ENCODE measurements at regions not wholly inside any gene's neighbourhood (a gene's known extent, or its start where the extent isn't known, plus 50 kb on each side); places are given as distances from the start of the nearest gene placed in this dataset.

DNA sequence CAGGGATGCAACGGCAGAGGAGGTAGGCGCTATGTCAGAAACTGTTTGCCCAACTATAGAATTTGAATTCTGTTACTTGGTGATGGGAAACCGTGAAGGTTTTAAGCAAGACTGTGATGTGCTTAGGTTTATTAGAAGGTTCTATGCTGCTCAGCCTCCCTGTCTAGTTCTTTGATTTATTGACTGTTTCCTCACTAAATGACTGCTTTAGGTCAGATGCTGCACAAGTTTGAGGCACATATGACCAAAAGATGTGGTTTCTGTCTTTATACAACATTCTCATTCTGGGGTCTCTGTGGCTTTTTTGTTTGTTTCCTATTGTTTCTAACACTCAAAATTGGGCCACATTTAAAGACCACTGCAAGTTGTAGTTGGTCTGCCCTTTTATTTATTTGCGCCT is 323.0 kb upstream of the OBI1 start:
- DNase-seq (ENCODE audit: low read depth in 2 of 2): no peak

DNA sequence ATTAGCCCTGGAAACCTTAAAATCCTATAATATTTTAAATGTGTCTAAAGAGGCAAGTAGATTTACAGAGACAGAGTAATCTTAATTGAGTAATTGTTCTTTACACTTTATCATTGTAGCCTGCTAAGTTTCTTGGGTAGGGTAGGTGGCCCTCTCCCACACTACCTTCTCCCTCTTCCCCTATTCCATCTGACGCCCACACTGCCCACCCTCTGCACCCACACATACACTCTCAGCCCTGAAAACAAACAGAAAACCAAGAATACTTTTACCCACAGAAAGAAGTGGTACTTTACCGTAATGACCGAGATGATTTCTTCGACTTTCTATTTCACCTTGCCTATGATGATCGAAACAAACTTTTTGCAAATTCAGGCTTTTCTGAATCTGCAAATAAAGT is 320.4 kb upstream of the OBI1 start:
- DNase-seq (ENCODE audit: low read depth in 2 of 2): no peak

DNA sequence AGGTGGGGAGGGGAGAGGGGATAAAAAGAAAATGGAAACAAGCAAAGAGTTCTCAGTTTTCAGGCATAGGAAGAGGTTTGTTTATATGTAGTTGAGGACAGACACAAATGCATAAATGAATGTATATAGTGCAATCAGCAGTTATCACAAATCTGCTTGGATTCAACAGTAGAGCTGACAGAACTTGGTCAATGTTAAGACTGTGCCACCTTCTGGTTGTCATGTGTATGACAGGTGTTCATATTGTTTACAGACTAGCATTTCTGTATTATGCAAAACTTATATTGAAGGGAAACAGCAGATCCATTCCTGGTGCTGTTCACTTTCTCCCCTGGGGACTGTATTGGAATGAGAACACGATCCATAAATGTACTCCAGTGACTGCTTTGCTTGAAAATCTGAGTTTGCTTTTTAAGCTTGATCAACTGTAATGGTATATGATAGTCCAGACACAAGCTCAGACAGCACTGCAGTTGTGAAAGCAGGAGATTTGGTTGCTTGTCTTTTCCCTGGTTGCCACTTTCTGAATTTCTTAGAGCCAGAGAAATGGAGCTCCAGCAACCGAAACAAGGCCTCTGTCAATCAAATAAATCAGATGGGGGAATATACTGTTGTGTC is 319.5 kb upstream of the OBI1 start:
- no peak for DNase-seq (ENCODE audit: low read depth in 2 of 2)

DNA sequence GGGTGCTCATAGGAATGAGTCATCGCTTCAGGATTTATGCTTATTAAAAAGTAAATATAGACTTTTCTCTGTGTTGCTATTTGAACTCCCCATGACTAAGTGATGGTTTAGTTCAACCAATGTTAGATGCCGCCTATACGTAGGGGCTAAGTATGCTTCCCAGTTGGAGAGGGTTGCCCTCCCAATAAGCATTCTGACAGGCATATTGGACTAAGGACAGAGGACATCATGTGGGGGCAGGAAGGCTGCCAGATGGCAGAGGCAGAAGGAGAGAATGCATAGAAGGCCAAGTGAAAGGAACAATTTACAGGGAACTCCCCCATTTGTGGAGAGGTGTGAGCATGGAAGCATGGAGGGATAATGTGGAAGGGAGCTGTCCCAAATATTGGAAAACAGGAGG is 318.4 kb upstream of the OBI1 start:
- DNase-seq (ENCODE audit: low read depth in 2 of 2): no peak

DNA sequence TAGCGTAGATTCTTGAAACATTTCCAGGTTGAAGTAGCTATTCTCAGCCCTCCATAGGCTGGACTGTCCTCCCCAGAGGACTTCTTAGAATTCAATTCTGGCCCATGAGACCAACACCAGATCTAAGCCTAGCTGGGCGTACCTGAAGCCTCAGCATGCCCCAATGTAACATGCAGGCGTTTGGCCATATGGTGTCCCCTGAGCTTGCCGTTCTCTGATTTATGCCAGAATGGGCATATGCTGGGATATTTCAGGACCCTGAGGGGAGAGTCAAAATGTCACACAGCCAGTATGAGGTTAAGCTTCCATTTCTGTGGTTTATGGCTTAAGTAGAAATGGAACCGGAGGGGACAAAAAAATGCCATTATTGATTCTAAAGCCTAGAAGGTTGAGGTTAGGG is 317.7 kb upstream of the OBI1 start:
- DNase-seq (ENCODE audit: low read depth in 2 of 2): no peak

DNA sequence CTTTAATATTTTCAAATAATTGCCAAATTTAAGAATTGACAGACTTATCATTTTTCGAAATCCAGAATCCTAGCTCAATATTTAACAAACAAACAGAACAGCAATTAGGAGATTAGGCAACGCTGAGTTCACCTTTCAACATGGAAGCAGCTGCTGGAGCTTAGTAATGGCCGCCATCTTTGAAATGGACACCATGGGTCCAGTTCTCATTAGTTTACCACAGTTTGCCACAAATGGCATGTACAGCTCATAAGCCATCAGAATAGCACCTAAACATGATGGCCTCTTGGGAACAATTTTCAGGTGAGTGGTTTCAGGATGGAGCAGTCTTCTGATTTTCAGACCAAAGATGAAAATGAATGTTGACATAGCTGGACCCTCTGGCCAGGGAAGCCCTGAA is 313.6 kb upstream of the OBI1 start:
- no peak for DNase-seq (ENCODE audit: low read depth in 2 of 2)

DNA sequence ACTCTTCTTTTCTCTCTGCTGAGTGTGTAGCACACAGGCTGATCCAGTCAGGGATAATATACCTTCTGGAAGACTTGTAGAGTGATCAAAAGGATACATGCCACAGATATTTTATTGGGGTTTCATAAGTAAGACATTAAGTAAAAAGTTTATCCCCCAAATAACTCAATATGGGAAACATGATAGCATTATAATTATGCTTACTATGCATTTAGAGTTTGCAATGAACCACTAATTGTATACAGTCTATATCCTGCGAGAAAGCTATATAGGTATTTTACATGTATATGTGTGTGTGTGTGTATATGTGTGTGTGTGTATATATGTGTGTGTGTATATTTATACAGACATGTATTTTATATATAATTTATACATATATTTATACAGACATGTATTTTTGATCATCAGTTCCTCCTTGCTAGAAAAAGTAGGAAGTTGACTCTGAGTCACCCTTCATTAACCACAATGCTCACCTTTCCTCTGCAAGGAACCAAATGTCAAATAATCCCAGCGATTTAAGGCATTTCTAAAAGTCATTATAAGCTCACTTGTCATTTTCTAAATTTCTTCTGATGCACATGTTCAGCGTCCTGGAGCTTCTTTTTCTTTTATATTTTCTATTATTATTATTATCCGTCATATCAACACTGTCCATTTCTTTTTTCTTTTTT is 312.5 kb upstream of the OBI1 start:
- no peak for DNase-seq (ENCODE audit: low read depth in 2 of 2)

DNA sequence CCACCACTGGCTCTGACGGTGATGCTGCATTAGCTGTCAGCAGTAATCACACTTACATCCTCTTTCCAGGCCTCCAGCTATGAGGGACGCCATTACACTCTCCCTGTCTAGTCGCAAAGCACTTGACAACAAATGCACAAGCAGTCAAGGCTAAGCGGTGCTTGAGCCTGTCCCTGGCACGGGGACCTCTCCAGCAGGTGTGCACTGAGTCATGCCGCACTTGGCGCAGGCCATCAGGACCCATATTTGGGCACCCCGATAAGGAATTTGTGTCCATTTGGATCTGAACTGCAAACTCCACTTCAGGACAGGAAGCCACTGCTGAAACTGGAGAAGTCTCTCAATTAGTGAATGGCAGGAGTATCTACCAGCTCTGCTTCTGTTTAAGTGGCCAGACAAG is 301.9 kb upstream of the OBI1 start:
- DNase-seq (ENCODE audit: low read depth in 2 of 2): no peak

DNA sequence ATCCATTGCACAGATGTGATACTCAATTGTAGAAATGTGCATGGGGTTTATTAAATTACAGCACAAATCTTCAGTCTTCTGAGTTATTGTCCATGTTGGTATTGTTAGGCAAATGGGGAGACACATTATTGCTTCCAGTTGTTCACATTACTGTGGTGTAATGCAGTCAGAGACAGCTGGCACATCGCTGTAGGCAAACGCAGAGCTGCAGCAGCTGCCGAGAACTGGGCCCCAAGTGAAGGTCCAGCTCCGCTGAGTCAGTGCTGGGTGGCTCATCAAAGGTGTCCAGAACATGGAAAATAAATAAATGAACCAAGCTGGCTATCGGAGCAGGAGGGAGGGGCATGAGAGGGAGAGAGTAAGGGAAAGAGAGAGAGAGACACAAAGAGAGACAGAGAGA is 299.1 kb upstream of the OBI1 start:
- no peak for DNase-seq (ENCODE audit: low read depth in 2 of 2)

DNA sequence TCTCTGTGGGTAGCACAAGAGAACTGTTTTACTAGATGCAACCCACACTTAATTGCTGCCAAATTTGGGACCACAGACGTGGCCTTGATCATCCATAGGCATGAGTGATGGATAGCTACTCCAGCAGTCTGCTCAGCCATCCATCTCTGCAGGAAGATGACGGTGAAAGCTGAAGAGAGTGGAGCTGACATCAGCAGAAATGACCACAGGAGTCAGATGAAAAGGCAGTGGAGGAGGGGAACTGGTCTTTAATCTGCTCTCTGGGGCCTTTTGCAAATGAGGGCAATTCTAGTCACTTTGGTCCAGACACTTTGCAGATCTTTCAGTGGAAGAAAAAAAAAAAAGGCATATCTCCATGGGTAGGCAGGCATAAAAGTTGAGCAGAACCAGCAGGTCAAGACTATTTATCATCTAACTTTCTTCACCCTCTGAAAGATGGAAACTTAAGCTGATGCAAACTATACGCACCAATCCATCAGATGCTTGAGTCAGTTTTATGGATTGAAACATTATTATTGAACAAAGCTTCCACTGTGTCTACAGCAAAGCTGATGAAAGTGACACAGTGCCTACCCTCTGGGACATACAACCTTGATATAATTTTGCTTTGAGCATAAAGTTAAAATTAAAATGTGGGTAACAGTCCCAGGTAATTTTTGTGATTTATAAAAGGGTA is 281.6 kb upstream of the OBI1 start:
- DNase-seq (ENCODE audit: low read depth in 2 of 2): no peak

DNA sequence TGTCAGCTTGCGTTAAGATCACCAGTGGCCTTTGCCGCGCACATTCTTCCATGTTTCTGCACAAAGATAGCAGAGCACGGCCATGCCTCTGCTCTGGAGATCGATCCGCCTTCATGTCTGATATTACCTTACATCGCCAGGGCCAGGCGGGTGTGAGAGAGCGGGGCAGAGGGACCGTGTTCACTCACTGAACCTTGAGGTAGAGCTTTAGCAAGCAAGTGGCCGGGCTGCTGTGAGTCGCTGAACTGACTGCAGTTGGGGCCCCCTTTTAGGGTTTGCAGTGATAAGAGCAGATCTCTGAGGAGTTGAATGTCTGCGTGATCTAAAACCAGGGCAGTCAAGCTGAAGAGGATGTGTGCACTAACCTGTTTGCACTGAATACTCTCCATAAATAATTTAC is 275.4 kb upstream of the OBI1 start:
- no peak for DNase-seq (ENCODE audit: low read depth in 2 of 2)

DNA sequence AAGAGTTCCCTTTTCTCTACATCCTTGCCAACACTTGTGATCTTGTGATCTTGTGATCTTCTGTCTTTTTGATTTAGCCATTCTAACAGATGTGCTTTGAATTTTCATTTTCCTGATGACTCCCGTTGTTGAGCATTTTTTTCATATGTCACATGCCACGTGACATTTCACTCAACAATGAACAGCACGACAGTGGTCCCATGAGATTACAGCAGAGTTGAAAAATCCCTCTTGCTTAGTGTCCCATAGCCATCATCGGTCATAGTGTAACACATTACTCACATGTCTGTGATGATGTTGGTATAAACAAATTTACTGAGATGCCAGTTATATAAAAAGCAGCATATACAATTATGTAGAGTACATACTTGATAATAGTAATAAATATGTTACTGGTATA is 256.1 kb upstream of the OBI1 start:
- no peak for DNase-seq (ENCODE audit: low read depth in 2 of 2)

DNA sequence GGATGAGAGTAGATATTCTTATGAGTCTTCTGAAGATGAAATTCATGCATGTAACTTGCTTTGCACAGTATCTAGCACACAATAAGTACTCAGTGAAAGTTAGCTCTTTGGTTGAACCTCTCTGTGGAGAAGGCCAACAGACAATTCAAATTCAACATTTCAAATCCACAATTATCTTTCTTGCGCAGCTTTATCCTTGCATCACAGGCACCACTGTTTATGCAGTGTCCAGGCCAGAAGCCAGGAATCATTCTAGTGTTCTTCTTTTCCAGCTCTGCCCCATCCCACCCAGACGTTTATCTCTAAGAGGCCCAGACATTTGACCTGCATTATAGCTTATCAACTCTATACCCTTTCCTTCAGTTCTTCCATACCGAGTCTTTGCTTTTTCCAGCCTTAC is 254.7 kb upstream of the OBI1 start:
- no peak for DNase-seq (ENCODE audit: low read depth in 2 of 2)

DNA sequence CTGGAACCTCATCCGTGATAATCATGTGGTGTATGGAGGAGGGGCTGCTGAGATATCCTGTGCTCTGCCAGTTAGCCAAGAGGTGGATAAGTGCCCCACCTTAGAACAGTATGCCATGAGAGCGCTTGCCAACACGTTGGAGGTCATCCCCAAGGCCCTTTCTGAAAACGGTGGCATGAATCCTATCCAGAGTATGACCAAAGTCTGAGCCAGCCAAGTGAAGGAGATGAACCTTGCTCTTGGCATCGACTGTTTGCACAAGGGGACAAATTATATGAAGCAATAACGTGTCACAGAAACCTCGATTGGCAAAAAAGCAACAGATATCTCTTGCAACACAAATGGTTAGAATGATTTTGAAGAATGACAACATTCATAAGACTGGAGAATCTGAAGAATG is 251.2 kb upstream of the OBI1 start:
- no peak for DNase-seq (ENCODE audit: low read depth in 2 of 2)

DNA sequence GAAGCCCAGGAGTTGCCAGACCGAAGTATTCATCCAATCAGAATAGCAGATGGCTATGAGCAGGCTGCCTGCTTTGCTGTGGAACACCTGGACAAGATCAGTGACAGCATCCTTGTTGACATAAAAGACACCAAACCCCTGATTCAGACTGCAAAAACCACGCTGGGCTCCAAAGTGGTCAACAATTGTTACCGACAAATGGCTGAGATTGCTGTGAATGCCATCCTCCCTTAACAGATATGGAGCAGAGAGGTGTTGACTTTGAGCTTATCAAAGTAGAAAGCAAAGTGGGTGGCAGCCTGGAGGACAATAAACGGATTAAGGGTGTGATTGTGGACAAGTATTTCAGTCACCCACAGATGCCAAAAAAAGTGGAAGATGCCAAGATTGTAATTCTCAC is 250.3 kb upstream of the OBI1 start:
- no peak for DNase-seq (ENCODE audit: low read depth in 2 of 2)

DNA sequence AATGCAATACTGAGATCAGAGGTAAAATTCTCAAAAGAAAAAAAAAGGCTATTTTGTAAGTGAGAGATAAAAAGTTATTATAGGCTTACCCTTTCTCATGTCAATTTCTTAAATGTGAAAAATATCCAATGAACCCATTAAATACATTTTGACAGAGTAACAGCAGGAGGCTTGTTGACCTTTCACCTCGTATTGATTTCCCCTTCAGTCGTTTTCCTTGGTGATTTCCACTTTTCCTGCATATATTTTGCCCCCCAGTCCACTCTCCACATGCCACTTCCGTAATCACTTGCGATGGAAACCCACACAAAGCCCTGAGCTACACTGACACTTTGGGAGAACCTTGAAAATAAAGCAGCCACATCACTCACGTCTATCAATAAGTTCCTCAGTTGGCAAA is 248.1 kb upstream of the OBI1 start:
- DNase-seq (ENCODE audit: low read depth in 2 of 2): no peak

DNA sequence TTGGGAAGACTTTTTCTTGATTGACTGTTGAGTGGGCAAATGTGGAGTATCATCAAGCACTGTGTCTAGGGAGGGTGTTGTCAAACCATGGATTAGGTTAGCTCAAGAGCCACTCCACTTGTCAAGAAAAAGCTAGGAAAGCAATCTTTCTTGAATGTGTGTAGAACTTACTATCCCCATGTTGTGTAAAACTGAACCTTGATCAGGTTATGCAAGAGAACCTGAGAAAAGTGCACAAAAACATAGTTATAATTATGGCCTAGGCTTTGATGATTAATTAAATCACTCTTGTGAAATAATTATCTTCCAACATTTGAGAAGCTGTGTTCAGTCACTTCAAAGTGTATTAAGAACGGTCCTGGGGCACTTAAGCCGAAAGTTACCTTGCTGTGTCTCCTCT is 238.2 kb upstream of the OBI1 start:
- DNase-seq (ENCODE audit: low read depth in 2 of 2): no peak

DNA sequence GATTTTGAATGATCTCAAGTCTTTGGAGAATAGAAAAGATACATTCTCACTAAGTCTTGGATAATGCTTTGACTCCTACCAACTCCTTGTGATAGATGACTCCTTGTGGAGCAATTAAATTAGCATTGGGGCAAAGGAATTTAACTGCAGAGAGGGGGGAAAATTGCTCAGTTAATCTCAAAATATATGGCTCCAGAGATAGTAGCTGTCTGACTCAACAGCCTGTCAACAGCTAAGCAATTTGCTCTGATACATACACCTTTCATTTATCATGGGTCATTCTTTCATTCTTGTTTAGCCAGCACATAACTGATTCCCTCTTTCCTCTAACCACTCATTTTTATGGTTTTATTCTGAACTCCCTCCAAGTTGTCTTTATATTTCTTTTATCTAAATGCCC is 225.6 kb upstream of the OBI1 start:
- no peak for DNase-seq (ENCODE audit: low read depth in 2 of 2)

DNA sequence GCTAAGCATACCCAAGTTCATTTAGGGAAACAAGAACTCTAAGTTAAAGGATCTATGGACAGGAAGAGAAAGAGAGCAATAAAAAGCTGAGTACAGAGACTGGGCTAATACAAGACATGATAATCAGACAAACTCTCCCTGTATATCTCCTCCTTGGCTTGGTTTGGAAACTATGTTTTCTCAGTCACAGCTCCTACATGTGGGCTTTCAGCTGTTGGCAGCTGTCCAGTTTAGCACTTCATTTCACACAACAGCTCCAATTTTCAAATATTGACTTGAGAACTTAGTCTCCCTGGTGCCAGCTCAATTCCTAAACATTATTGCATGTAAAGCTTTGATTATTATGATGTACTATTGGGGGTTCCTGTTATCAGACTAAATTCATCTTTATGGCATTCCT is 222.8 kb upstream of the OBI1 start:
- DNase-seq (ENCODE audit: low read depth in 2 of 2): no peak

DNA sequence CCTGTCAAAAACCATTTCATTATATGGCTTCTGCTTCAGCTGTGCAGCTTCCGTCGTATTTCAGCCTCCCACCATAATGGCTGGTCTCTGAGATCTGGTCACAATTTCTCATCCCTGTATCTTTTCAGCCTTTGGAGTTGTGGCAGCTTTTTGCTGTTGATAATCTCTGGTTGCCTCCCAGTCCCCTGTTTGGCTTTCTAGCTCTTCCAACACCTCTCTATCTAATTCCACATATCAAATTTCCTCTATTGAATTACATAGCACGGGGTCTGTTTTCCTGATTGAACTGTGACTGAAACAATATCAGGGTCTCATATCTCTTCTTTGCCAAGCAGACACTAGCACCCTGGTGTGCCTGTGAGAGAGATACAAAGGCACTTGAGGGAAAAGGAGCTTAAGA is 222.1 kb upstream of the OBI1 start:
- no peak for DNase-seq (ENCODE audit: low read depth in 2 of 2)

DNA sequence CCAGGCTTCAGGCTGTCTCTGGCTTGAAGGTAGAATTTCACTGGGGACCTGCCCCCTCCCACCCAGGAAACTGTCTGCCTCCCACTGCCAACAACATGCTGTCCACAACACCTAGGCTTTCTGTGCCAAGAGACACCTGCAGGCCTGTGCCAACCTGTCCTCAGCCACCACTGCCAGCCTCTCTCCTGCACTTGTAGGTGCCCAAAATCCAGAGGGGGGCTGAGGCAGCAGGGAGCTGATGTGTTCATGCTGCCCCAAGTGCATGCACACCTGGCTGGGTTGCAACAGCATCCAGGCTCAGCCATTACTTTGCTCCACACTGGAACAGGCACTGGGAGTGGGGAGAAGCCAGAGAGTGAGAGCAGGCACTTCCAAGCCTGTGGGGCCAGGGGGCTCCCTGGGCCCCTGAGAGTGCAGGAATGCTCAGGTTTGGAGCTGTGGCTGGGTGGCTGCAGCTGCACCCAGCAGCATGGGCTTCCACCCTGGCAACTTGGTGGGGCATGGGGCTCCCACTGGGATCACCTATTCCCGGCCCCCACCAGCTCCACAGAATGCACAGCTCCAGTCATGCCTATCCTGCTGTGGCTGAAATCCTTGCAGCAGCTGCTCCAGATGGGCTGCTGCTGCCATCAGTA is 218.1 kb upstream of the OBI1 start:
- DNase-seq (ENCODE audit: low read depth in 2 of 2): no peak

DNA sequence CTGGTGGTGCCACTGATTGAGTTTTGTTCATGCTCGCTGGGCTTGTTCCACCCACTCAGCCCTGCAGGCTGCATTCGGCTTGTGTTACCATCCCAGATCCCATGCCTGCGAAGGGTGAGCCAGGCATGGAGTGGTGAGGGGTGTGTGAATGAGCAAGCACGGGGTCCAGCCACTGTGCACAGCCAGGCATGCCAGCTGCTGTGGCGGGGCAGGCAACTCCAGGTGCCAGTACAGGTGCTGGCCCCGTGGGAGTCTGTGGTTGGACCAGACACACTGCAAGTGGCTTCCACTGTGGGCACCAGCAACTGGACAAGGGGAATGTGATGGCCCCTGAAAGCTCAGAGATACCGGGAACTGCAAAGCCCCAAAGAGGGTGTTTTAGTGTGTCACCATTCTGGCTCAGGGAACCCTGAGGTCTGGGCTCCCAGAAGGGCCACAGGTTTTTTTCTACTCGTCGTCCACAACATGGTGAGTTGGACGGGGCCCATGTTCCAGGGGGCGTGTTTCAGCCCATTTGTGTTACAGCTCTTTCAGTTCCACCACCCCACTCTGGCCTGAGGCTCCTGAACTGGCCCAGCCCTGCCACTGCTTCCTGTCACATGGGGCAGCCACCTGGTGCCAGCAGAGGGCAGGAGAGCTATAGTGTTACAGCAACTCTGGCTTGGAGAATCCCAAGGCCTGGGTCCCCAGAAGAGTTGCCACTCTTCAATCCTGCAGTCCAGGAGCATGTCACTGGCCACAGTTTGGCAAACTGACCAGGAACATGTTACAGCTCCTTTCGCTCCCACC is 217.0 kb upstream of the OBI1 start:
- no peak for DNase-seq (ENCODE audit: low read depth in 2 of 2)
